LNCaP clone FGC (cell line): ENCODE measurements at regions not wholly inside any gene's neighbourhood (a gene's known extent, or its start where the extent isn't known, plus 50 kb on each side); places are given as distances from the start of the nearest gene placed in this dataset.

Experiments
- DNase-seq: peaks from one replicate; pipeline ENCODE4 v3.0.0-alpha.2; 2011; ENCODE audit warnings: low read depth
- H3K4me3 ChIP-seq: 2 replicates; pipeline ENCODE4 v1.5.1; 2011; ENCODE audit warnings: mild to moderate bottlenecking, low read depth, low read length, control low read depth
- CTCF ChIP-seq: IDR thresholded peaks from 2 replicates; pipeline ENCODE4 v1.5.1; 2012; ENCODE audit warnings: mild to moderate bottlenecking; ENCODE audit not compliant: control insufficient read depth, insufficient read depth; ENCODE audit errors: extremely low read depth

DNA sequence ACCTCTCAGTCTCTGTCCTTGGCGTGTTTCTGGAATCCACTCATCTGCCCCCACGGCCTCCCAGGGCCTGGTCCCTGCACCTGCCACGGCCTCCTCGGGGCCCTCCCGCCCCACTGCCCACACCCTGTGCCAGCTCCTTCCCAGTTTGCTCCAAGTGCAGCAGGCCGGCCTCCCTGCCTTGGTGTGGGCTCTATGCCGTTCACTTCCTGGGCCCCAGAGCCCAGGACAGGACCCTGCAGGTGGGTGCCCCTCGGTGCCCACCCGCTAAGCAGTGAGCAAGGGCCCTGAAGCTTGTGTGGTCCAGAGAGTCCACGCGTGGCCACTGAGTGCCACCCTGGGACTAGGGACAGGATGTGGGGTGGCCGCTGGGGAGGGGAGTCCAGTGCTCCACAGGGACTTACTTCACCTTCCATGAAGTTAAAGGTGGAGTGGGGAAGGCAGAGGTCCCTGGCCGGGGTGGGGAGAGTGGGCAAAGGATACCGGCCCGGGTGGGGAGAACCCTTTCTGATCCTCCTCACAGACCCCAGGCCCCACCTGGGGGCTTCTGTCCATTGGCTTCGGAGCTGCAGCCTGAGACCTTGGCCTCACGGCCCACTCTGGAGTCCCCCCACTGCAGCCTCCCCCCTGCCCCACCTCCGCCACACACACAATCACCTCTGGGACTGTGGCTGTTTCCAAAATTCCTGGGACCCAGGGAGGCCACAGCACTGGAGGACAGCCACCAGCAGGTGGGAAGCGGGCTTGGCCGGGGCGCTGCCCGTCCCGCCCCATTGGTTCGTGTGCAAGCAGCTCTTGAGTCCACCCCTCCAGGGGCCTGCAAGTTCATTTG, 60.0 kb upstream of the NKX1-1 start:
- no peak for DNase-seq

DNA sequence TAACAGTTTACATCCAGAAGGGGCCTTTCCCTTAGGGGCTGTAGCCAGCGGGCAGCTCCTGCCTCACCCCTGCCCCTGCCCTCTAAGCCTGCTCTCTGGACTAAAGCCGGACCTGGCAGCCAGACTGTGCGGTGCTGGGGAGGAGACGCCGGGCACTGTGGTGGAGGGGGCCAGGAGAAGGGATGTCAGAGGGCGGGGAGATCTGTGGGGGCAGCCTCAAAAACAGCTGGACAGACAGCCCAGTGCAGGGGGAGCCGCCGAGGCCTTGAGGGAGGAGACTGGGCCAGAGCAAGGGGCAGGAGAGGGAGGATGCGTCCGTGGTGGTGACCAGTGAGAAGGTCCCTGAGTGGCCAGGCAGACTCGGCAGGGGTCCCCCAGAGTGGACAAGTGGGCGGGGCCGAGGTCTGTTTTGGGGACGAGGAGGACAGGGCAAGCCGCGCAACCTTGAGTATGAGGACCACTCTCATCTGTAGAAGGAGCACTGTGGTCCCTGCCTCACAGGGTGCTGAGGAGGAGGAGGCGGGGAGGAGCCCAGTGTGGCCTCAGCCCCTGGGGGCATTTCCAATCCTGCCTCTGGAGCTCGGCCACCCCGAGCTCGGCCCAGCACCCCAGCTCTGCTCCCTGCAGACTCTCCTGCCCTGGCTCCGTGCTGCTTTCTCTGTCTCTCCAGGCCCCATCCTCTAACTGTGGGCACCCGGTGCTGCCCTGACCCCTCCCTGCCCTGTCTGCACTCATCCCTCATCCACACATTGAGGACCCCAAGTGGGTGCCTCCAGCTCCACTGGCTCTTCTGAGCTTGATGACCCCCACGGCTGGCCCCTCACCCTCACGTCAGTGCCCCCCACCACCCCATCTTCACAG, 59.2 kb upstream of the NKX1-1 start:
- no peak for DNase-seq
- TF ChIP-seq CTCF = no peak
- H3K4me3 ChIP-seq = no peak overlapping the region

More for the DNA sequence above, 60.0 kb upstream of the NKX1-1 start:
- no peak for TF ChIP-seq CTCF
- no peak overlapping the region for H3K4me3 ChIP-seq

DNA sequence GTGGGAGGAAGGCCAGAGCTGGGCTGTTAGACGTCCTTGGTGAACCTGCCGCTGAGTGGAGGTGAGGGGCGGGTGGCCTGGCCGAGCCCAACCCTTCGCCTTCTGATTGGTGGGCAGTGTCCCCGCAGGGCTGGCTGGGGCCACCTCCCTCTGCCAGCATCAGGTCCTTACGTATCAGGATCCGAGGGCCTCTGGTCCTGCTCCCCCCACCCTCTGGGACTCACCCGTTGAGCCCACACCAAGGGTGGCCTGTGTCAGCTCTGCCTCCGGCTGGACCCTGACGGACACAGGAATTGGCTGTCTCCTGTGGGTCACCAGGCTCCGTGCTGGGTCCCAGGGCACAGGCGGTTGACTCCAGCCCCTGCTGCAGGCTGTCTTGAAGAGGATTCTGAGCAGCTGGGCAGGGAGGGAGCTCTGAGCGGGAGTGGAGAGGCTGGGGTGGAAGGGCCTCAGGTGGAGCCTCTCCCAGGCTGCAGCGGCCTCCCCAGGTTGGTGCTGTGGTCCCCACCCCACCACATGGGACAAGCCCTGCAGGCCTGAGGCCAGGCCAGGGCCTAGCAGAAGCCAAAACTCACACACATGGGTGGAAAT, 58.4 kb upstream of the NKX1-1 start:
- TF ChIP-seq CTCF = no peak
- DNase-seq = no peak
- H3K4me3 ChIP-seq = no peak overlapping the region

DNA sequence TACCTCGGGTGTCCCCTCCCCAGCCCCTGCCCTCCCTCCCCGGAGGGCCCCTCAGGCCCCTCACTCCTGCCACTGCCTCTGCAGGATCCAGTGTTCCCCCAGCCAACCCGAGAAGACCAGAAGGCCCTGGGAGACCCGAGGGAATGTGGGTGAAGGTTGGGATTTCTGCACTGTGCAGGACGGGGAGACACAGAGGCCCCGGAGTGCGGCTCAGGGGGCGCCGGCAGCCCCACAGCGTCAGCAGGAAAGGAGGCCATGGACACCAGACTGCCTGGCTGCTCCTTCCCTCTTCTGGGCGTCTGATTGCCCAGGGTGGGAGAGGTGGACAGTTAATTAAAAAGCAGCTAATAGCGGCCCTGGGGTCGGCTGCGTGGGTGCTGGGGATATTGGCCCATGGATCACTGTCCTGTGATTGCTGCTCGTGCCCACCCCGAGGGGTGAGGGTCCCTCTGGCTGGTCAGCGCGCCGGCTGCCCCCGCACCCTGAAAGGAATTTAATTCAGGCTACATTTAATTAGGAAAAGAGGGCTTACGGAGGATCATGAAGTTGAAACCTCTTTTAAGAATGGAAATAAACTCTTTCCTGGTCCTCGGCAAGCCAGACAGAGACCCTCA, 57.8 kb upstream of the NKX1-1 start:
- no peak for TF ChIP-seq CTCF
- no peak overlapping the region for H3K4me3 ChIP-seq
- DNase-seq = no peak

DNA sequence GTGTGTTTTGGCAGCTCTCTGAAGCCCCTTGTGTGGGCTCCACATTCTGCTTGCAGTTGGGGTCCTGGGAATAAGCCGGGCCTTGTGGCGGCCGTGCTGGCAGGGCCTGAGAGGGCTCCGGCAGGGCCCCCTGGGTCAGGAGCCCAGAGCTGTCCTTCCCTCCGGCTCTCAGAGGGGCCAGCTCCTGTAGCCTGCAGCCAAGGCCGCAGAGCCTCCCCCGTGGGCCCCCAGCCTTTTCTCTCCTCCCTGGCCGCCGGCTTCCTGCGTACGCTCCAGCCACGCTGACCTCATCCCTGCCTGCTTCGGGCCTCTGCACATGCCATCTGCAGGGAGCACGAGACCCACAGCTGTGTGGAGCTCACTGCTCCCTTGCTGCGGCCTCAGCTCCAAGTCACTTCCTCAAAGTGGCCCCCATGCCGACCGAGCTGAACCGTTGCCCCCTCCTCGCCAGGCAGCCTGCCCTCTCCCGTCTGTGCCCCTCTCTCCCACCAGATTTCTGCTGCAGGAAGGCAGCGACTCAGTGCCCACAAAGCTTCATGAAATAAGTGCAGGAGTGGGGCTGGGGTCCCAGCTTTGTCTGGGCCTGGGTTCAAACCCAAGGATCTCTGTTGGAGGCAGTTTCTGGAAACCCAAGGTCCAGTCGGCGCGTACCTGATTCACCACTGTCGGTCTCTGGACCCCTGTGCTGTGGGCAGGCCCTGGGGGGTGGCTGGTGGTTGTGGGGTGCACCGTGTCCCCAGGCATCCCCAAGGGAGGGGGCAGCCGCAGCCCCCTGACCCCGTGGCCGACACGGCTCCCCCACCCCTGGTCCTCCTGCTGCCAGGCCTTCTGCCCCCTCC, 57.1 kb upstream of the NKX1-1 start:
- DNase-seq = no peak
- TF ChIP-seq CTCF = no peak
- H3K4me3 ChIP-seq = no peak overlapping the region

DNA sequence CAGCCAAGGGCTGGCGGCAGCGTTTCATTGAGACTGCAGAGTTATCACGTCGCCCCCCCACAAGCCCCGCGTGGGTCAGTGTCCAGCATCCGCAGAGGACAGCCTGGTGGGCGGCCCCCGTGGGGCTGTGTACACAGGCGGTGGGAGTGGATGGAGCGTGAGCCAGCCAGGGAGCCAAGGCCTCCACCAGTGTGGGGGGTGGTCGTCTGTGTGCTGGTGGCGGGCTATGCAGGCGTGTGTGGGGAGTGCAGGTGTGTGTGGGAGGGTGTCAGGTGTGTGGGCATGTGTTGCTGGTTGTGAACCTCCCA, 56.5 kb upstream of the NKX1-1 start:
- DNase-seq = no peak
- H3K4me3 ChIP-seq = no peak overlapping the region
- TF ChIP-seq CTCF = no peak
